Aorta (tissue), 5 donors: ENCODE measurements at regions not wholly inside any gene's neighbourhood (a gene's known extent, or its start where the extent isn't known, plus 50 kb on each side); places are given as distances from the start of the nearest gene placed in this dataset.

Experiments
- ATAC-seq: fragments of 200-7000 bp; cut with Tn5 transposase; one replicate; pipeline ENCODE4 v1.9.1; 2022; ENCODE audit warnings: moderate library complexity; ENCODE audit not compliant: low FRiP score
- DNase-seq, 2 donors: peaks; one replicate each; pipeline ENCODE4 v3.0.0-alpha.2; 2020
- H3K27ac ChIP-seq, 2 donors: one replicate each; pipeline ENCODE4 v1.5.1; 2013; ENCODE audit warnings: low read length in 2 of 2, mild to moderate bottlenecking in 2 of 2, moderate library complexity in 2 of 2, control low read depth in 1 of 2, inconsistent platforms in 1 of 2, low read depth in 1 of 2
- H3K27me3 ChIP-seq, 2 donors: one replicate each; pipeline ENCODE4 v1.6.1; 2013; ENCODE audit warnings: control low read depth in 1 of 2, low read length in 1 of 2, mild to moderate bottlenecking in 1 of 2, moderate library complexity in 1 of 2; ENCODE audit not compliant: insufficient read depth in 2 of 2, control insufficient read depth in 1 of 2
- H3K36me3 ChIP-seq, 2 donors: one replicate each; pipeline ENCODE4 v1.6.1; 2013; ENCODE audit warnings: control low read depth in 1 of 2, low read length in 1 of 2, mild to moderate bottlenecking in 1 of 2; ENCODE audit not compliant: insufficient read depth in 2 of 2, control insufficient read depth in 1 of 2
- H3K4me1 ChIP-seq, 2 donors: one replicate each; pipeline ENCODE4 v1.6.1; 2013; ENCODE audit warnings: low read length in 2 of 2, control low read depth in 1 of 2, mild to moderate bottlenecking in 1 of 2, moderate library complexity in 1 of 2; ENCODE audit not compliant: insufficient read depth in 2 of 2, control insufficient read depth in 1 of 2
- H3K4me3 ChIP-seq, 2 donors: one replicate each; pipeline ENCODE4 v1.5.1; 2013; ENCODE audit warnings: low read length in 2 of 2, control low read depth in 1 of 2, mild to moderate bottlenecking in 1 of 2
- H3K9me3 ChIP-seq: one replicate; pipeline ENCODE4 v1.6.1; 2013; ENCODE audit warnings: mild to moderate bottlenecking, low read length; ENCODE audit not compliant: control insufficient read depth
- WGBS, 2 donors: extraction: QIAGEN DNeasy Blood & Tissue Kit; methylation state at CpG; one replicate each; pipeline ENCODE4 v1.1.7; 2013; 5-methylcytosine and 5-hydroxymethylcytosine counted together
- intact Hi-C, 2 donors: fragments of 100-400 bp; cut with DNase I; formaldehyde crosslinking; loops; one replicate each; pipeline versions ENCODE4 v1.14.2 to v1.15.0; 2022
- donor health status: healthy with polysubstance abuse.
- donor health status: Bipolar disorder and iron deficiency.
- donor health status: DM: no; HTN: no; CAD: no.
- donor health status: DM: no; HTN: no; CAD: no.
- donor health status: DM: yes; HTN: yes; CAD: no.

- Histone ChIP-seq H3K36me3 (no peaks in the 10 kb centered on the region), H3K27me3 (no peaks in the 10 kb centered on the region), H3K9me3 (no peaks in the 10 kb centered on the region), H3K4me3 (no peak overlapping the region), H3K27ac (no peak overlapping the region), H3K4me1 (peaks cover 0 to 7% of the 10 kb centered on the region in 2 donors)
- intact Hi-C loops, result no loop called here
- DNase-seq (no peak), ATAC-seq (no peak)
- 52 to 58% methylated on average over 4 of the region's 4 CpGs for WGBS, 2 donors
Measured at GRCh38 chr11:19649751-19650150, 62.9 kb upstream of the NAV2 start.

- DNase-seq, result no peak
- ATAC-seq, result no peak
- H3K27ac ChIP-seq, result no peak overlapping the region
- no peak overlapping the region for H3K4me3 ChIP-seq
- no peaks in the 10 kb centered on the region for H3K36me3 ChIP-seq
- peaks cover 0 to 7% of the 10 kb centered on the region in 2 donors for H3K4me1 ChIP-seq
- 82 to 90% methylated on average over 3 of the region's 3 CpGs for WGBS, 2 donors
- no peaks in the 10 kb centered on the region for H3K27me3 ChIP-seq
- H3K9me3 ChIP-seq, result no peaks in the 10 kb centered on the region
- intact Hi-C loops, result no loop called here
Measured at GRCh38 chr11:19648321-19648720, 64.3 kb upstream of the NAV2 start.

GRCh38 chr11:19647816-19648215 lies 64.8 kb upstream of the NAV2 start:
- H3K27me3 ChIP-seq, result no peaks in the 10 kb centered on the region
- DNase-seq, result no peak
- H3K4me3 ChIP-seq, result no peak overlapping the region
- ATAC-seq, result no peak
- H3K36me3 ChIP-seq, result no peaks in the 10 kb centered on the region
- no peak overlapping the region for H3K27ac ChIP-seq
- 94 to 98% methylated on average over 3 of the region's 3 CpGs for WGBS, 2 donors
- intact Hi-C loops, result no loop called here
- H3K9me3 ChIP-seq, result no peaks in the 10 kb centered on the region
- peaks cover 0 to 7% of the 10 kb centered on the region in 2 donors for H3K4me1 ChIP-seq

- intact Hi-C loops, result no loop called here
- no peak for ATAC-seq
- Histone ChIP-seq H3K9me3 (no peaks in the 10 kb centered on the region), H3K27me3 (no peaks in the 10 kb centered on the region), H3K36me3 (no peaks in the 10 kb centered on the region), H3K4me1 (peaks cover 0 to 12% of the 10 kb centered on the region in 2 donors), H3K27ac (no peak overlapping the region), H3K4me3 (no peak overlapping the region)
- WGBS, 2 donors, result 46 to 56% methylated on average over 3 of the region's 3 CpGs
- peak in 1 of 2 donors; percentile 76 for DNase-seq
Measured at GRCh38 chr11:19646921-19647320, 65.7 kb upstream of the NAV2 start.

GRCh38 chr11:19646308-19646707 lies 66.3 kb upstream of the NAV2 start:
- 21 to 28% methylated on average over 1 of the region's 1 CpG for WGBS, 2 donors
- Histone ChIP-seq H3K27ac (no peak overlapping the region), H3K9me3 (no peaks in the 10 kb centered on the region), H3K27me3 (no peaks in the 10 kb centered on the region), H3K4me1 (peaks cover 0 to 12% of the 10 kb centered on the region in 2 donors), H3K36me3 (no peaks in the 10 kb centered on the region), H3K4me3 (no peak overlapping the region)
- DNase-seq (no peak), ATAC-seq (no peak)
- intact Hi-C loops, result no loop called here

- Histone ChIP-seq H3K9me3 (no peaks in the 10 kb centered on the region), H3K4me3 (no peak overlapping the region), H3K36me3 (no peaks in the 10 kb centered on the region), H3K27me3 (no peaks in the 10 kb centered on the region), H3K27ac (no peak overlapping the region), H3K4me1 (peaks cover 0 to 8% of the 10 kb centered on the region in 2 donors)
- DNase-seq, result no peak
- intact Hi-C loops, result no loop called here
- no peak for ATAC-seq
- 97 to 98% methylated on average over 4 of the region's 4 CpGs for WGBS, 2 donors
Measured at GRCh38 chr11:19644316-19644715, 68.3 kb upstream of the NAV2 start.

GRCh38 chr11:19642185-19643158 lies 70.2 kb upstream of the NAV2 start:
- Histone ChIP-seq H3K27ac (peak overlapping the region in 1 of 2 donors; percentile 31), H3K9me3 (no peaks in the 10 kb centered on the region), H3K4me1 (peaks cover 0 to 8% of the 10 kb centered on the region in 2 donors), H3K4me3 (no peak overlapping the region), H3K27me3 (no peaks in the 10 kb centered on the region), H3K36me3 (no peaks in the 10 kb centered on the region)
- ATAC-seq (peak; percentile 47), DNase-seq (no peak)
- 40 to 42% methylated on average over 6 of the region's 6 CpGs for WGBS, 2 donors
- intact Hi-C loops, result no loop called here

GRCh38 chr11:19639603-19640105 lies 73.0 kb upstream of the NAV2 start:
- intact Hi-C loops, result no loop called here
- no peak for ATAC-seq
- 92 to 96% methylated on average over 6 of the region's 6 CpGs for WGBS, 2 donors

GRCh38 chr11:19635332-19635731 lies 77.3 kb upstream of the NAV2 start:
- Histone ChIP-seq H3K27ac (no peak overlapping the region), H3K4me1 (no peaks in the 10 kb centered on the region), H3K9me3 (no peaks in the 10 kb centered on the region), H3K4me3 (no peak overlapping the region), H3K27me3 (no peaks in the 10 kb centered on the region), H3K36me3 (no peaks in the 10 kb centered on the region)
- DNase-seq (no peak), ATAC-seq (no peak)
- 95 to 99% methylated on average over 3 of the region's 3 CpGs for whole genome bisulfite sequencing, 2 donors
- intact Hi-C loops, result no loop called here

More at GRCh38 chr11:19639603-19640105, 73.0 kb upstream of the NAV2 start:
- no peak for DNase-seq
- no peak overlapping the region for H3K27ac ChIP-seq
- H3K4me3 ChIP-seq, result no peak overlapping the region
- no peaks in the 10 kb centered on the region for H3K9me3 ChIP-seq
- no peaks in the 10 kb centered on the region for H3K27me3 ChIP-seq
- peaks cover 0 to 5% of the 10 kb centered on the region in 2 donors for H3K4me1 ChIP-seq
- H3K36me3 ChIP-seq, result no peaks in the 10 kb centered on the region
